ENCODE measurements at regions not wholly inside any gene's neighbourhood (a gene's known extent, or its start where the extent isn't known, plus 50 kb on each side); places are given as distances from the start of the nearest gene placed in this dataset.

- TF ChIP-seq, protein P1, sequence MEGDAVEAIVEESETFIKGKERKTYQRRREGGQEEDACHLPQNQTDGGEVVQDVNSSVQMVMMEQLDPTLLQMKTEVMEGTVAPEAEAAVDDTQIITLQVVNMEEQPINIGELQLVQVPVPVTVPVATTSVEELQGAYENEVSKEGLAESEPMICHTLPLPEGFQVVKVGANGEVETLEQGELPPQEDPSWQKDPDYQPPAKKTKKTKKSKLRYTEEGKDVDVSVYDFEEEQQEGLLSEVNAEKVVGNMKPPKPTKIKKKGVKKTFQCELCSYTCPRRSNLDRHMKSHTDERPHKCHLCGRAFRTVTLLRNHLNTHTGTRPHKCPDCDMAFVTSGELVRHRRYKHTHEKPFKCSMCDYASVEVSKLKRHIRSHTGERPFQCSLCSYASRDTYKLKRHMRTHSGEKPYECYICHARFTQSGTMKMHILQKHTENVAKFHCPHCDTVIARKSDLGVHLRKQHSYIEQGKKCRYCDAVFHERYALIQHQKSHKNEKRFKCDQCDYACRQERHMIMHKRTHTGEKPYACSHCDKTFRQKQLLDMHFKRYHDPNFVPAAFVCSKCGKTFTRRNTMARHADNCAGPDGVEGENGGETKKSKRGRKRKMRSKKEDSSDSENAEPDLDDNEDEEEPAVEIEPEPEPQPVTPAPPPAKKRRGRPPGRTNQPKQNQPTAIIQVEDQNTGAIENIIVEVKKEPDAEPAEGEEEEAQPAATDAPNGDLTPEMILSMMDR (IDR thresholded peaks at IDR 0.05), result no peak
- no peak for TF ChIP-seq POLR2A (IDR thresholded peaks at IDR 0.05)
Measured at GRCh38 chrX:4675686-4676300, 962.3 kb upstream of the PRKX start.

Measured in uterus (tissue), 2 donors.